Stimulated activated CD4-positive, alpha-beta T cell treated with anti-CD3 and anti-CD28 coated beads, Interleukin-2, amount 100 ng/mL, for 24 hours (primary cell): ENCODE measurements at regions not wholly inside any gene's neighbourhood (a gene's known extent, or its start where the extent isn't known, plus 50 kb on each side); places are given as distances from the start of the nearest gene placed in this dataset.
"Not testable (repeated sequence)": the region's sequence is repeated elsewhere in the genome, so short reads cannot be mapped to it uniquely, and the experiment has no call there.

ENCODE experiments used
- DNase-seq, 2 donors: peaks; one replicate each; pipeline ENCODE4 v3.0.0-alpha.2; 2020

GRCh38 chr4:124139044-124139443, 573.5 kb downstream of the ANKRD50 start:
- no peak for DNase-seq

- no peak for DNase-seq
These were observed 568.9 kb downstream of the ANKRD50 start for GRCh38 chr4:124143632-124144031.

- DNase-seq, result no peak
These were observed 568.3 kb downstream of the ANKRD50 start for GRCh38 chr4:124144238-124144654.

- no peak for DNase-seq
These were observed 566.5 kb downstream of the ANKRD50 start for GRCh38 chr4:124146068-124146467.

GRCh38 chr4:124151031-124151430, 561.5 kb downstream of the ANKRD50 start:
- DNase-seq, result no peak

GRCh38 chr4:124152132-124152531, 560.4 kb downstream of the ANKRD50 start:
- DNase-seq, result no peak

- DNase-seq, result no peak
These were observed 557.3 kb downstream of the ANKRD50 start for GRCh38 chr4:124155239-124155638.

- DNase-seq, result no peak
These were observed 555.0 kb downstream of the ANKRD50 start for GRCh38 chr4:124157396-124158083.

GRCh38 chr4:124163401-124163800, 549.1 kb downstream of the ANKRD50 start:
- DNase-seq, result no peak

- DNase-seq, result no peak
These were observed 544.9 kb downstream of the ANKRD50 start for GRCh38 chr4:124167602-124168001.

- DNase-seq, result not testable (repeated sequence)
These were observed 543.0 kb downstream of the ANKRD50 start for GRCh38 chr4:124169524-124169923.

- DNase-seq, result no peak
These were observed 538.6 kb downstream of the ANKRD50 start for GRCh38 chr4:124173912-124174311.

GRCh38 chr4:124177647-124178425, 534.7 kb downstream of the ANKRD50 start:
- no peak for DNase-seq

- DNase-seq, result no peak
These were observed 534.0 kb downstream of the ANKRD50 start for GRCh38 chr4:124178449-124179021.

GRCh38 chr4:124179506-124180186, 532.9 kb downstream of the ANKRD50 start:
- DNase-seq, result no peak

- no peak for DNase-seq
These were observed 531.5 kb downstream of the ANKRD50 start for GRCh38 chr4:124181039-124181438.

GRCh38 chr4:124183231-124183630, 529.3 kb downstream of the ANKRD50 start:
- DNase-seq, result no peak

- DNase-seq, result no peak
These were observed 528.6 kb downstream of the ANKRD50 start for GRCh38 chr4:124183926-124184325.

- DNase-seq, result no peak
These were observed 527.7 kb downstream of the ANKRD50 start for GRCh38 chr4:124184792-124185191.

- DNase-seq, result no peak
These were observed 523.9 kb downstream of the ANKRD50 start for GRCh38 chr4:124188595-124188994.

- DNase-seq, result no peak
These were observed 523.0 kb downstream of the ANKRD50 start for GRCh38 chr4:124189545-124189944.

GRCh38 chr4:124191329-124191728, 521.2 kb downstream of the ANKRD50 start:
- no peak for DNase-seq

- DNase-seq, result no peak
These were observed 520.0 kb downstream of the ANKRD50 start for GRCh38 chr4:124192544-124192943.
